HepG2 (cell line): ENCODE measurements at regions not wholly inside any gene's neighbourhood (a gene's known extent, or its start where the extent isn't known, plus 50 kb on each side); places are given as distances from the start of the nearest gene placed in this dataset.

Source experiments
- AGO1 ChIP-seq: fragments of 200-400 bp; formaldehyde crosslinking; IDR thresholded peaks from 2 replicates; pipeline ENCODE4 v1.6.1; 2017; ENCODE audit warnings: mild to moderate bottlenecking, low read depth, low read length, moderate library complexity; ENCODE audit not compliant: poor library complexity, severe bottlenecking
- CEBPB ChIP-seq: IDR thresholded peaks from 2 replicates; pipeline ENCODE4 v1.6.1; 2011; ENCODE audit warnings: low read depth, low read length, improper control_type of control experiment, borderline replicate concordance
- HMGXB3 ChIP-seq: sonication (generic); formaldehyde crosslinking; IDR thresholded peaks from 2 replicates; pipeline ENCODE4 v1.4.0; 2020; ENCODE audit warnings: missing genetic modification reagents, borderline replicate concordance
- HMGXB4 ChIP-seq, 2 experiments: sonication (generic) in 1 of 2; formaldehyde crosslinking in 1 of 2; IDR thresholded peaks; 2 replicates each; pipeline versions ENCODE4 v1.4.0 to v1.6.1; 2018 to 2020; ENCODE audit warnings: missing genetic modification reagents in 2 of 2, borderline replicate concordance in 1 of 2, low read depth in 1 of 2, mild to moderate bottlenecking in 1 of 2, missing biosample characterization in 1 of 2
- MAFF ChIP-seq: IDR thresholded peaks from 2 replicates; pipeline ENCODE4 v1.6.1; 2011; ENCODE audit warnings: low read depth, low read length, improper control_type of control experiment
- MEIS2 ChIP-seq: sonication (generic); formaldehyde crosslinking; IDR thresholded peaks from 2 replicates; pipeline ENCODE4 v1.9.0; 2021; ENCODE audit warnings: mild to moderate bottlenecking, missing genetic modification reagents
- RFX3 ChIP-seq: IDR thresholded peaks from 2 replicates; pipeline ENCODE4 v1.6.1; 2016; ENCODE audit warnings: missing biosample characterization, missing genetic modification reagents
- ZBTB44 ChIP-seq: sonication (generic); formaldehyde crosslinking; IDR thresholded peaks from 2 replicates; pipeline ENCODE4 v1.4.0; 2020; ENCODE audit warnings: missing genetic modification reagents
- ZNF331 ChIP-seq: sonication (generic); formaldehyde crosslinking; IDR thresholded peaks from 2 replicates; pipeline ENCODE4 v1.4.0; 2020; ENCODE audit warnings: missing genetic modification reagents
- ZNF530 ChIP-seq: sonication (generic); formaldehyde crosslinking; IDR thresholded peaks from 2 replicates; pipeline ENCODE4 v1.5.0; 2020; ENCODE audit warnings: low read depth, mild to moderate bottlenecking, missing genetic modification reagents
- ZNF557 ChIP-seq: sonication (generic); formaldehyde crosslinking; IDR thresholded peaks from 2 replicates; pipeline ENCODE4 v1.4.0; 2020; ENCODE audit warnings: missing genetic modification reagents
- ZNF652 ChIP-seq: IDR thresholded peaks from 2 replicates; pipeline ENCODE4 v1.6.1; 2016; ENCODE audit warnings: low read depth, borderline replicate concordance
- ZNF704 ChIP-seq: sonication (generic); formaldehyde crosslinking; IDR thresholded peaks from 2 replicates; pipeline ENCODE4 v1.8.1; 2023; ENCODE audit warnings: mild to moderate bottlenecking, inconsistent platforms, moderate library complexity, missing genetic modification reagents, borderline replicate concordance
- ZSCAN22 ChIP-seq: sonication (generic); formaldehyde crosslinking; IDR thresholded peaks from 2 replicates; pipeline ENCODE4 v1.4.0; 2020; ENCODE audit warnings: mild to moderate bottlenecking, missing genetic modification reagents

- TF ChIP-seq CEBPB (no peak), HMGXB3 (CRISPR knock-in tag) (peak; percentile 88), ZNF331 (CRISPR knock-in tag) (peak; percentile 48; the same call in 1 of the 2 replicates), ZNF704 (CRISPR knock-in tag) (0 out of 2 replicates have a peak, but pooled peaks have one; percentile 60), ZSCAN22 (CRISPR knock-in tag) (no peak), MAFF (peak; percentile 2; the same call in 1 of the 2 replicates), ZNF557 (peak; percentile 52; the same call in 1 of the 2 replicates), AGO1 (no peak), ZNF530 (no peak), HMGXB4 (CRISPR knock-in tag; IDR thresholded peaks at IDR 0.05; ENCODE audit: borderline replicate concordance in 1 of 2, low read depth in 1 of 2) (peak in 1 of 2 experiments; percentile 52; a peak in 2 of 4 replicates), ZNF652 (CRISPR knock-in tag) (peak; percentile 30; the same call in 1 of the 2 replicates), ZBTB44 (CRISPR knock-in tag) (no peak), RFX3 (CRISPR knock-in tag) (no peak), MEIS2 (CRISPR knock-in tag) (peak; percentile 66; the same call in 1 of the 2 replicates)
Measured at GRCh38 chr16:14337303-14338191, 266.4 kb downstream of the MRTFB start (continued).
